Bronchial epithelial cell (primary cell): ENCODE measurements at regions not wholly inside any gene's neighbourhood (a gene's known extent, or its start where the extent isn't known, plus 50 kb on each side); places are given as distances from the start of the nearest gene placed in this dataset.

ENCODE experiments used
- DNase-seq: peaks from one replicate; pipeline ENCODE4 v3.0.0-alpha.2; 2010; ENCODE audit warnings: low read depth
- FAIRE-seq: peaks from 2 replicates; lab custom pipeline; 2011; peaks lifted over from hg19 to GRCh38; lab: Jason Lieb, UNC
- H3K27me3 ChIP-seq: 2 replicates; pipeline ENCODE4 v1.5.1; 2011; ENCODE audit warnings: low read length; ENCODE audit not compliant: control insufficient read depth, insufficient read depth
- H3K36me3 ChIP-seq: 2 replicates; pipeline ENCODE4 v1.5.1; 2011; ENCODE audit warnings: low read length; ENCODE audit not compliant: control insufficient read depth, insufficient read depth
- H3K4me3 ChIP-seq: 2 replicates; pipeline ENCODE4 v1.5.1; 2011; ENCODE audit warnings: mild to moderate bottlenecking, low read depth, low read length, control low read depth
- CTCF ChIP-seq: IDR thresholded peaks from 2 replicates; pipeline ENCODE4 v1.5.1; 2011; ENCODE audit warnings: mild to moderate bottlenecking, moderate library complexity, low read length, control low read depth, inconsistent platforms; ENCODE audit not compliant: insufficient read depth, severe bottlenecking

GRCh38 chr2:210839450-210839849, 283.1 kb downstream of the CPS1 start:
- no peak for FAIRE-seq
- Histone ChIP-seq H3K27me3 (no peaks in the 10 kb centered on the region), H3K36me3 (no peaks in the 10 kb centered on the region), H3K4me3 (no peak overlapping the region)
- TF ChIP-seq CTCF: no peak
- no peak for DNase-seq

GRCh38 chr2:210842896-210843295, 286.5 kb downstream of the CPS1 start:
- H3K4me3 ChIP-seq: no peak overlapping the region
- no peaks in the 10 kb centered on the region for H3K36me3 ChIP-seq
- no peaks in the 10 kb centered on the region for H3K27me3 ChIP-seq
- DNase-seq (no peak), FAIRE-seq (no peak)
- TF ChIP-seq CTCF: no peak

- no peak for TF ChIP-seq CTCF
- FAIRE-seq: no peak
- H3K4me3 ChIP-seq: no peak overlapping the region
- no peaks in the 10 kb centered on the region for H3K27me3 ChIP-seq
- H3K36me3 ChIP-seq: no peaks in the 10 kb centered on the region
- no peak for DNase-seq
Measured at GRCh38 chr2:210844016-210844415, 287.6 kb downstream of the CPS1 start.

- DNase-seq (no peak), FAIRE-seq (no peak)
- no peak for TF ChIP-seq CTCF
- Histone ChIP-seq H3K27me3 (no peaks in the 10 kb centered on the region), H3K4me3 (no peak overlapping the region), H3K36me3 (no peaks in the 10 kb centered on the region)
Measured at GRCh38 chr2:210859314-210859713, 302.9 kb downstream of the CPS1 start.

GRCh38 chr2:210860276-210860675, 303.9 kb downstream of the CPS1 start:
- no peak for TF ChIP-seq CTCF
- Histone ChIP-seq H3K4me3 (no peak overlapping the region), H3K27me3 (no peaks in the 10 kb centered on the region), H3K36me3 (no peaks in the 10 kb centered on the region)
- FAIRE-seq: no peak
- DNase-seq: no peak

- Histone ChIP-seq H3K36me3 (no peaks in the 10 kb centered on the region), H3K27me3 (no peaks in the 10 kb centered on the region), H3K4me3 (no peak overlapping the region)
- no peak for DNase-seq
- FAIRE-seq: no peak
- no peak for TF ChIP-seq CTCF
Measured at GRCh38 chr2:210861038-210861665, 304.8 kb downstream of the CPS1 start.
